ENCODE measurements at regions not wholly inside any gene's neighbourhood (a gene's known extent, or its start where the extent isn't known, plus 50 kb on each side); places are given as distances from the start of the nearest gene placed in this dataset.

DNA sequence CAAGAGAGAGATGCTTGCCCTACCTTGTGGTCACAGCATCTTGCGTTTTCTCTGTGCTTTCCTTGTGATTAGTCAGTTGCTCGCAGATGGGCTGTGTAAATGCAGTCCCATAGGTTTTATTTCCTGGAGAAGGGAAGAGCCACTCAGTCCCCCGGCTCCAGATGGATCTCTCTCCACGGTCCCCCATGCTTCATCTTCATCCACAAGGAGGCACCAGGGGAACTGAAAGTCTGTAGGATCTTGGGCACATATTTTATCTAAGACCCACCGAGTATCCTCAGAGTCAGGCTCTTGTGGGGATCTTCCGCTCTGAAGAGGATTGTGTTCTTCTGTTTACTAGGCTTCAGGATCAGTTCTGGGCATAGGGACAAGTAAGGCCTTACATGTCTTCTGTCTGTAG lies 66.8 kb upstream of the E2F8 start:
- no peak for DNase-seq (ENCODE audit: low spot score)
- TF ChIP-seq, protein P1, sequence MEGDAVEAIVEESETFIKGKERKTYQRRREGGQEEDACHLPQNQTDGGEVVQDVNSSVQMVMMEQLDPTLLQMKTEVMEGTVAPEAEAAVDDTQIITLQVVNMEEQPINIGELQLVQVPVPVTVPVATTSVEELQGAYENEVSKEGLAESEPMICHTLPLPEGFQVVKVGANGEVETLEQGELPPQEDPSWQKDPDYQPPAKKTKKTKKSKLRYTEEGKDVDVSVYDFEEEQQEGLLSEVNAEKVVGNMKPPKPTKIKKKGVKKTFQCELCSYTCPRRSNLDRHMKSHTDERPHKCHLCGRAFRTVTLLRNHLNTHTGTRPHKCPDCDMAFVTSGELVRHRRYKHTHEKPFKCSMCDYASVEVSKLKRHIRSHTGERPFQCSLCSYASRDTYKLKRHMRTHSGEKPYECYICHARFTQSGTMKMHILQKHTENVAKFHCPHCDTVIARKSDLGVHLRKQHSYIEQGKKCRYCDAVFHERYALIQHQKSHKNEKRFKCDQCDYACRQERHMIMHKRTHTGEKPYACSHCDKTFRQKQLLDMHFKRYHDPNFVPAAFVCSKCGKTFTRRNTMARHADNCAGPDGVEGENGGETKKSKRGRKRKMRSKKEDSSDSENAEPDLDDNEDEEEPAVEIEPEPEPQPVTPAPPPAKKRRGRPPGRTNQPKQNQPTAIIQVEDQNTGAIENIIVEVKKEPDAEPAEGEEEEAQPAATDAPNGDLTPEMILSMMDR (IDR thresholded peaks at IDR 0.05; ENCODE audit: extremely low read depth, insufficient read depth, missing control alignments), result no peak
- in situ Hi-C loops (cut with MboI; ENCODE audit: low pct_unique_long_range_greater_than_20kb, low sequenced_read_pairs, unreplicated experiment), result loop anchor here (25.0 kb wide), 3 partner anchors 95 to 430 kb away; partner anchors contain the start of genes CSRP3 and MRGPRX2

DNA sequence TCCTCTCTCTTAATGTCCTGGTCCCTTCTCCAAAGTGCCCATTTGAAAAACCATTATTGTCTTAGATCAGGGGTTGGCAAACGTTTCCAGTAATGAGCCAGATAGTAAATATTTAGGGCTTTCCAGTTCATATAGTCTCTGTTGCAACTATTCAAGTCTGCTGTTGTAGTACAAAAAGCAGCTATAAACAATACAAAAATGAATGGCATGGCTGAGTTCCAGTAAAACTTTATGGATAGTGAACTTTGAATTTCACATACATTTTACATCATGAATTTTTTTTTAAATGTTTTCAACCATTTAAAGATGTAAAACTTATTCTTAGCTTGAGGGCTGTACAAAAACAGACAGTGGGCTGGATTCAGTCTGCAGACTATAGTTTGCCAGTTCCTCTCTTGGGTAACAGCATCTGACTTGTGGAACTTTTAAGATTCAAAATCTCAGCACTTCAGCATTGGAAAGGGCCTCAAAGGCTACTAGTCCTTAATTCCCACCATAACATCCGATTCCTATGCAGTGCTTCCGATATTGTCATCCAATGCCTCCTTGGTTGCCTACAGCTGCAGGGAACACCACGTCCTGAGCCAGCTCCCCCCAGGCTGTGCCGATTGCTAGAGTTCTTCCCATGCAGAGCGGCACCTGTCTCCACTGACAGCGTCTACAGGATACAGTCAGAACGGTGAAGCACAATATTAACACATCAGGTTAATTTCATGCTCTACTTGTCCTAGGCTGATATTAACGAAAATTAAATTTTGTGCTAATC lies 65.6 kb upstream of the E2F8 start:
- TF ChIP-seq, protein P1 (IDR thresholded peaks at IDR 0.05; ENCODE audit: extremely low read depth, insufficient read depth, missing control alignments), result no peak
- DNase-seq (ENCODE audit: low spot score), result no peak
- in situ Hi-C loops (cut with MboI; ENCODE audit: low pct_unique_long_range_greater_than_20kb, low sequenced_read_pairs, unreplicated experiment), result loop anchor here (25.0 kb wide), 3 partner anchors 94 to 431 kb away; partner anchors contain the start of genes CSRP3 and MRGPRX2

DNA sequence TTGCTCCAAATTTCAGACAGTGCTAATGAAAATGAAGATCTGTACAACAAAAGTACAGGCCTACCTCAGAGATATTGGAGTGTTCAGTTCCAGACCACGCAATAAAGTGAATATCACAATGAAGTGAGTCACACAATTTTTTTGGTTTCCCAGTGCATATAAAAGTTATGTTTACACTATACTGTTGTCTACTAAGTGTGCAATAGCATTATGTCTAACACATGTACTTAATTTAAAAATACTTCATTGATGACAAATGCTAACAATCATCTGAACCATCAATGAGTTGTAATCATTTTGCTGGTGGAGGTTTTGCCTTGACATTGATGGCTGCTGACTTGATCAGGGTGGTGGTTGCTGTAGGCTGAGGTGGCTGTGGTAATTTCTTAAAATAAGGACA lies 60.6 kb upstream of the E2F8 start:
- TF ChIP-seq, protein P1 (IDR thresholded peaks at IDR 0.05; ENCODE audit: extremely low read depth, insufficient read depth, missing control alignments), result no peak
- no peak for DNase-seq (ENCODE audit: low spot score)
- in situ Hi-C loops (cut with MboI; ENCODE audit: low pct_unique_long_range_greater_than_20kb, low sequenced_read_pairs, unreplicated experiment), result loop anchor here (25.0 kb wide), 3 partner anchors 89 to 436 kb away; partner anchors contain the start of genes CSRP3 and MRGPRX2

DNA sequence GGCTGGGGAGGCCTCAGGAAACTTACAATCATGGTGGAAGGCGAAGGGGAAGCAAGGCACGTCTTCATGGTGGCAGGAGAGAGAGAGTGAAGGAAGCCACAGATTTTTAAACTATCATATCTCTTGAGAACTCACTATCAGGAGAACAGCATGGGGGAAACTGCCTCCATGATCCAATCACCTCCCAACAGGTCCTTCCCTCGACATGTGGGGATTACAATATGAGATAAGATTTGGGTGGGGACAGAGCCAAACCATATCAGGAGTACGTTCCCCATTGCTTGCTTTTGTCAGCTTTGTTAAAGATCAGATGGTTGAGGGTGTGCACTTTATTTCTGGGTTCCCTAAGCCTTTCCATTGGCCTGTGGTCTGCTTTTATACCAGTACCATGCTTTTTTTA lies 53.7 kb upstream of the E2F8 start:
- no peak for DNase-seq (ENCODE audit: low spot score)
- TF ChIP-seq, protein P1 (IDR thresholded peaks at IDR 0.05; ENCODE audit: extremely low read depth, insufficient read depth, missing control alignments), result no peak
- in situ Hi-C loops (cut with MboI; ENCODE audit: low pct_unique_long_range_greater_than_20kb, low sequenced_read_pairs, unreplicated experiment), result loop anchor here (25.0 kb wide), 1 partner anchor 618 kb away; no protein-coding TSS in a partner anchor

DNA sequence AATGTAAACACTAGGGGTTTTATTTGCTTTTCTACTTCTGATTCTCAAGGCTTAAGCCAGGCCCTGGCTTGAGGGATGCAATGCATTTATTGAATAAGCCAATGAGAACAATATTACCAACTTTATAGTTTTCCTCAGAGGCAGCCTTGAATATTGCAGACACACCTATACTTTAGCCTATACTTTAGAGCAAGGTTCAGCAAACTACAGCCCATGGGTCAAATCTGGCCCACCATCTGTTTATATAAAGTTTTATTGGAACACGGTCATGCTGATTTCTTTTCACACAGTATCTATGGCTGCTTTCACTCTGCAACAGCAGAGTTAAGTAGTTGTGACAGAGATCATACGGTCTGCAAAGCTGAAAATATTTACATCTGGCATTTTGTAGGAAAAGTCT lies 50.3 kb upstream of the E2F8 start:
- DNase-seq (ENCODE audit: low spot score), result no peak
- in situ Hi-C loops (cut with MboI; ENCODE audit: low pct_unique_long_range_greater_than_20kb, low sequenced_read_pairs, unreplicated experiment), result loop anchor here (25.0 kb wide), 1 partner anchor 621 kb away; no protein-coding TSS in a partner anchor
- TF ChIP-seq, protein P1 (IDR thresholded peaks at IDR 0.05; ENCODE audit: extremely low read depth, insufficient read depth, missing control alignments), result no peak
